NCI-H2196 treated with DMSO at 0.1 percent for 48 hours (cell line): ENCODE measurements at regions not wholly inside any gene's neighbourhood (a gene's known extent, or its start where the extent isn't known, plus 50 kb on each side); places are given as distances from the start of the nearest gene placed in this dataset.
A peak's percentile ranks its signal among the peaks of the same experiment; 100 is the strongest.
"Not testable (repeated sequence)": the region's sequence is repeated elsewhere in the genome, so short reads cannot be mapped to it uniquely, and the experiment has no call there.

Experiments
- DNase-seq: peaks from one replicate; lab custom pipeline; 2025; ENCODE audit not compliant: unreplicated experiment; lab: John Stamatoyannopoulos, UW

GRCh38 chr6:44001318-44002066 lies 125.8 kb downstream of the MRPL14 start:
- DNase-seq = peak; percentile 48

GRCh38 chr6:44000164-44000842 lies 126.9 kb downstream of the MRPL14 start:
- DNase-seq = peak; percentile 59

GRCh38 chr6:43999628-44000027 lies 127.6 kb downstream of the MRPL14 start:
- no peak for DNase-seq

- not testable (repeated sequence) for DNase-seq
These were observed 128.5 kb downstream of the MRPL14 start for GRCh38 chr6:43998592-43999243.

GRCh38 chr6:43997990-43998585 lies 129.2 kb downstream of the MRPL14 start:
- not testable (repeated sequence) for DNase-seq

- DNase-seq = no peak
These were observed 129.9 kb downstream of the MRPL14 start for GRCh38 chr6:43997345-43997677.

- DNase-seq = no peak
These were observed 130.5 kb downstream of the MRPL14 start for GRCh38 chr6:43996618-43997344.

GRCh38 chr6:43995137-43995536 lies 132.1 kb downstream of the MRPL14 start:
- DNase-seq = no peak

- peak; percentile 75 for DNase-seq
These were observed 133.2 kb downstream of the MRPL14 start for GRCh38 chr6:43993881-43994523.

- peak; percentile 46 for DNase-seq
These were observed 134.2 kb downstream of the MRPL14 start for GRCh38 chr6:43992783-43993644.

- DNase-seq = no peak
These were observed 135.1 kb downstream of the MRPL14 start for GRCh38 chr6:43992126-43992663.

- DNase-seq = no peak
These were observed 136.3 kb downstream of the MRPL14 start for GRCh38 chr6:43990627-43991619.

GRCh38 chr6:43990275-43990626 lies 137.0 kb downstream of the MRPL14 start:
- no peak for DNase-seq

- no peak for DNase-seq
These were observed 137.6 kb downstream of the MRPL14 start for GRCh38 chr6:43989581-43990146.

- DNase-seq = no peak
These were observed 138.5 kb downstream of the MRPL14 start for GRCh38 chr6:43988801-43989200.

GRCh38 chr6:43987838-43988439 lies 139.3 kb downstream of the MRPL14 start:
- no peak for DNase-seq

- no peak for DNase-seq
These were observed 141.0 kb downstream of the MRPL14 start for GRCh38 chr6:43986177-43986825.
